NAMALWA (cell line): ENCODE measurements at regions not wholly inside any gene's neighbourhood (a gene's known extent, or its start where the extent isn't known, plus 50 kb on each side); places are given as distances from the start of the nearest gene placed in this dataset.
A peak's percentile ranks its signal among the peaks of the same experiment; 100 is the strongest.

Experiments used
- DNase-seq: peaks from one replicate; pipeline ENCODE4 v3.0.0-alpha.2; 2015; ENCODE audit warnings: low spot score

- DNase-seq: no peak
These were observed 330.0 kb downstream of the DDX10 start for GRCh38 chr11:108994887-108995286.

DNA sequence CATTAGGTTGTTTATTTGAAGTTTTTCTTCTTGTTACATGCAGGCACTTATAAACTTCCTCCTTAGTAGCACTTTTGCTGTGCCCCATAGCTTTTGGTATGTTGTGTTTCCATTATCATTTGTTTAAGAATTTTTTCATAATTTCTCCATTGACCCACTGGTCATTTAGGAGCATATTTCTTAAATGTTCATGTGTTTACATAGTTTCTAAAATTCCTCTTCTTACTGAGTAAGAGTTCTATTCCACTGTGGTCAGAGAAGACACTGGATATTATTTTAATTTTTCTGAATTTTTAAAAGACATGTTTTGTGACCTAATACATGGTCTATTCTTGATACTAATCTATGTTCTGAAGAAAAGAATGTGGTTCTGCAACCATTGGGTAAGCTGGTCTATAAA, 333.0 kb downstream of the DDX10 start:
- no peak for DNase-seq

DNA sequence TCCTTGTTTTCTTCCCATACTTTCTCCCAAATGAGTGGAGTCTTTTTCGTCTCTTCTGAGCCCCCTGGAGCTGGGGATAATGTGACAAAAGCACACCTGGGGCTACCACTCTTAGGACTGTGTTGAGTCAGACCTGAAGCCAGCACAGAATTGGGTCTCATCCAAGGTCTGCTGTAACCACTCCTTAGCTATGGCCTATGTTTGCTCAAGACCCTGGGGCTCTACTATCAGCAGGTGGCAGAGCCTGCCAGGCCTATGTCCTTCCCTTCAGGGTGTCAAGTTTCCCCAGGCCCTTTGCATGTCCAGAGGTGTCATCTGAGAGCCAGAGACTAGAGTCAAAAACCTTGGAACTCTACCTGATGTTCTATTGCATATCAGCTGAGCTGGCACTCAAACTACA, 335.7 kb downstream of the DDX10 start:
- DNase-seq: no peak

- DNase-seq: no peak
These were observed 336.7 kb downstream of the DDX10 start for GRCh38 chr11:109001585-109001984.

GRCh38 chr11:109012991-109013390, 348.1 kb downstream of the DDX10 start:
- no peak for DNase-seq

GRCh38 chr11:109015283-109015682, 350.4 kb downstream of the DDX10 start:
- DNase-seq: no peak

DNA sequence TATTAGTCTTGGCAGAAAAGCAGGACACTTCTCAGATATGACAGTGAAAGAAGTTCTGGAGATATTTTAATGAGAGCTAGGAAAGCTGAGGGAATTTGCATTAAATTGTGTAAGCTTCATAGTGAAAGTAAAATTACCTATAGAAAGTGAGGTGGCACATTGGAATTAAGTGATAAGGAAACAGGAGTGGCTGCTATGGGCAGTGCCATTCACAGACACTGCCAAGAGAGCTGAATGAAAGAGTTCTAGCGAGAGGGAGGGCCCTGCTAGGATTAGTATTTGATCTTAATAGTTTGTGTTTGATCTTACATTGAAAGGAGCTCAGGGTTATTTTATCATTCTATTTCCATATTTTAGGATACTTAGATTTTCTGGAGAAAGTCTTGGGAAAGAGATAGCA, 351.9 kb downstream of the DDX10 start:
- DNase-seq: no peak

DNA sequence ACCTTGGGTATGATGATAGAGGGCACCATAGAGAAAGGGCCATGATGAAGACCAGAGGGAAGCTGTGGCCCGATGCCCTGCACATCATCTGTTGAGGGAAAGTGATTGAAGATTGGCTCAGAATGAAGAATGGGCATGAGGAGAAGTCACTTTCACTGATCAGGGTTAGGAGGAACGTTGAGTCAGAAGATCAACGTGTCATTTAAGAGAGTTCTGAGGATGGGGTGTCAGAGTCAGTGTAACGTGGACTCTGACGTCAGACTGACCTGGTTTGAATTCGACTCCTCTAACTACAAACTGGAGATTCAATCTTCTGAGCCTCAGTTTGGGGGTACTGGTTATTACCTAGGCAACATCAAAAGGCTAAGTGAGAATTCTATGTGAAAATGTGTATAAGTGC, 352.6 kb downstream of the DDX10 start:
- no peak for DNase-seq

- no peak for DNase-seq
These were observed 353.8 kb downstream of the DDX10 start for GRCh38 chr11:109018639-109019038.

DNA sequence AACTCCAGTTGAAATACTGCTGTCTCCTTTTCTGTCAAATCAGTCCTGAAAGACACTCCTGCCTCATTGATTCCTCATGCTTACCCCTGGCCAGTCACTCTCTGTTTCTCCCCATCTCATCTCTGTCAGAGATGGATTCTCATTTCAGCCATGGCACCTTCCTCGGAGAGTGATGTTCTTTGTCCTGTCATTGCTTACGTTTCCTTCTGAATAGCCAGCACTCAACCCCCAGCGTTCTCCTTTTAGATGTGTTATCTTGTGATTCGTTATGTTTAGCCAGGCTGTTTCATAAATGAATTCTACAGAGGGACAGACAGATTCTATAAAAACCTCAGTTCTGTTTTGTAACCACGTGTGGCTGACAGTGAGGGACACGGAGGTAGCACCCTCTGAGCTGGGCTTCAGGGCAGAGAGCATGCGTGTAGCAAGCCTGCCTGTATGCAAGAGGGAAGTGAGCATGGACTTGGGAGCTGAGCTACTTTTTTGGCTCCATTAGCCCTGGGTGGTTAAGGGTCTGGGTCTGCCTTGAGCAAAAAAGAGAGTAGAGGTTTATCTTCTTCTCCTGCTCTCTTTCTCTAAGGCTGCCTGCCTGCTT, 354.6 kb downstream of the DDX10 start:
- no peak for DNase-seq

DNA sequence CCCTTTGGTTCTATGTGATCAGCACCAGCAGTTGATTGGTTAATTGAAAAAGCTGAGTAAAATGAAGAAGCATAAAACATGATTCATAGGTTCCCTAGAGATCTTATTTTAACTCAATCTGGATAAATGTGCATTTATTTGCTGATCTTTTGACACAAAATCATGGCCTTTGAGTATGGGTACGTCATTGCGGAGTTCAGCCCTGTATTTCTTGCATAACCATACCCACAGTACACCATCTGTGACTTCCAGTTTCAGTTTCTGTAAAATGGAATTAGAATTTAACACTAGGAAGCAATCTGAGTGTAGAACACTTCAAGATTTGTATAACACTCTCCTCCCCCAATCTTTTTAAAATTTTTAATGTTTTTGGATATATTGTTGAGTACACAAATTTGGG, 358.2 kb downstream of the DDX10 start:
- no peak for DNase-seq

DNA sequence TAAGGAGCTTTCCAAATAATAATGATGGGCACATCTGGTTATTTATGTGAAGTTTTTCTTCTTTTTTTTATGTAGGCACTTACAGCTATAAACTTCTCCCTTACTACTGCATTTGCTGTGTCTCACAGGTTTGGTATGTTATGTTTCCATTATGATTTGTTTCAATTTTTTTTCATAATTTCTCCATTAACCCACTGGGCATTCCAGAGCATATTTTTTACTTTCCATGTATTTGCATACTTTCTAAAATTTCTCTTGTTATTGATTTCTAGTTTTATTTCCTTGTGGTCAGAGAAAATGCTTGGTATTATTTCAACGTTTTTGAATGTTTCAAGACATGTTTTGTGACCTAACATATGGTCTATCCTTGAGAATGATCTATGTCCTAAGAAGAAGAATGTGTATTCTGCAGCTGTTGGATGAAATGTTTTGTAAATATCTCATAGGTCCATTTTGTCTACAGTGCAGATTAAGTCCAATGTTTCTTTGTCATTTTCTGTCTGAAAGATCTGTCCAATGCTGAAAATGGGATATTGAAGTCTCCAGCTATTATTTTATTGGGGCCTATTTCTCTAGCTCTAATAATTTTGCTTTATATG, 362.1 kb downstream of the DDX10 start:
- no peak for DNase-seq

DNA sequence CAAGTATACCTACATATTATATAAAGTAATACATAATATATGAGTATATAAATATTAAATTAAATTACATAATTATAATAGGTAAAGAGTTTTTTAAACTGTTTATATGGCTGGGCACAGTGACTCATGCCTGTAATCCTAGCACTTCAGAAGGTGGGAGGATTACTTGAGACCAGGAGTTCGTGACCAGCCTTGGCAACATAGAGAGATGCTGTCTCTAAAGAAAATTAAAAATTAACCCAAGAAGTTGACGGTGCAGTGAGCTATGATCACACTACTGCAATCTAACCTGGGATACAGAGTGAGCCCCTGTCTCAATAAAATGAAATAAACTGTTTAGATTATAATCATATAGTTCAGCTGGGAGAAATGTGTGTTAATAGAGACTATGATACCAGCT, 363.0 kb downstream of the DDX10 start:
- DNase-seq: no peak

DNA sequence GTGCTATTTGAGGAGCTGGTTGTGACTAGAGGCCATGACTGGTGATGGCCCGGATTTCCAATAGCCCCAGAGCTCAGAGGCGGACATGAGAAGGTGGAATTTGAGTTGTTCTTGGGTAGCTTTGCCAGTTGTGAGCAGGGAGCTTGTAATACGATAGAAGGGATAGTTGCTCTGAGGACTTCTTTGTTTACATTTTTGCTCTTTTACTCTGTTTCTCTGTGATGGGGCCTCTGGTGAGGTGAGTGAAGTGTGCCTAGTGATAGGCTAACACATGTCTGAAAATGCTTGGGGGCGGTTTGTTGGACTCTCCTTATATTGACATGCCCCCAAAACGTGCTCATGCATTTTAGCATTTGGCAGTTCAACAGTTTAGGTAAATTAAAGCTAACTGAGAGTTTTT, 365.1 kb downstream of the DDX10 start:
- no peak for DNase-seq

DNA sequence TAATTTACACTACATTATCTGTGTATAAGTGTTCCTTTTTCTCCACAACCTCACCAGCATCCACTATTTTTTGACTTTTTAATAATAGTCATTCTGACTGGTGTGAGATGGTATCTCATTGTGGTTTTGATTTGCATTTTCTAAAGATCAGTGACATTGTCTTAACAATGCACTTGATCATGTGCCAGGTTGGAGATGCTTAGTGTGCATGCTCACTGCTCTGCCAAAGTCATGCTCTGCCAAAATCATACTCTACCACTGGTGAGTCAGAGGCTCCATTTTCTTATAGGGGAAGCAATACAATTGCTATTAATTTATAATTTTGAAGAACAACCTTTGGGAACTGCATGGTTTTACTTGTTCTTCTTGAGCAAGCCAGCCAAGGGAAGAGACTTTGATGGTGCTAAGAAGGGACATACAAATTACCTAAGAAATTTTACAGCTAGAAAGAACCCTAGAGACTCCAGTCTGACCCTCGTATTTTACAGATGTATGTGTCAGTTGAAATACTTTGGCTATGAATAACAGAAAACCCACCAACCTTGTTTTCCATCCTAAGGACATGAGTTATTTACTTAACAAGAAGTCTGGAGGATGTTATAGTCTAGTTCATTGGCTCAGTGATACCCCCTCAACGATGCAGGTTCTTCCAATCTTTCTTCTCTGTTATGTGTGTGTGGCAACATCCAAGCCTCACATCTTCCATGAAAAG, 368.9 kb downstream of the DDX10 start:
- DNase-seq: no peak

- no peak for DNase-seq
These were observed 369.4 kb downstream of the DDX10 start for GRCh38 chr11:109034339-109034696.

DNA sequence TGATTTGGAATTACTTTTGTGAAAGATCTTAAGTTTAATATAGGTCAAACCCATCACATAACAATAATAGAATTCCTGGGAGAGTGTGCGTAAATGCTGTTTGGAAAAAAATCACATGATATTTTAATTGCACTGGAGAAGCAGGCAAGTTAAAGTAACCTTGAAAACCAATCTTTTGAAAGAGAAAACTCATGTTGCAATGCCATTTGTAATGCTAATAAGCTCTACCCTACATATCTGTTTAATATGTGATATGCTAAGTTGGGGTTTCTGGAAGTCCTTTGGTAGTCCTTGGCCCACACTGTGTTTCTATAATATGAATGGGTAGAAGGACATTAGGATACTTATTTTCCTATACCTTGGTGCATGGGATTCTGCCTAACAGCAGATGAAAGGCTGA, 370.4 kb downstream of the DDX10 start:
- DNase-seq: no peak

DNA sequence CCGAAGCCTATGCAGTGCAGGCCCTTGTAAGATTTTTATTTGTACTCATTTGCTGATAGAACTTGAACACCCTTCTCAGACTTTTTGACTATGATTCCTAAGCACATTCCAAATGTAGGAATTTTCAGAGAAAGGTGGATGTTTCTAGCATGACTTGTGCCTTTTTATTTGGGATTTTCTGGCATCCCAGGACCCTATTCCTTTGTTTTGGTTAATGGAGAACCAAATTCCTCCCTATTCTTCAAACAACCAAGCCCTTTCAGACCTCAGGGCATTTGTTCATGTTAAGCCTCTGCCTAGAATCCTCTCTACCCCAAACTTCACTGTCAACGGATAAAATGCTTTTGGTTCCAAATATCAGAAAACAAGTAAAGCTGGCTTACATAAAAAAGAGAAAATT, 371.1 kb downstream of the DDX10 start:
- DNase-seq: no peak

- DNase-seq: no peak
These were observed 373.2 kb downstream of the DDX10 start for GRCh38 chr11:109037856-109038780.

- no peak for DNase-seq
These were observed 374.7 kb downstream of the DDX10 start for GRCh38 chr11:109039611-109040010.

DNA sequence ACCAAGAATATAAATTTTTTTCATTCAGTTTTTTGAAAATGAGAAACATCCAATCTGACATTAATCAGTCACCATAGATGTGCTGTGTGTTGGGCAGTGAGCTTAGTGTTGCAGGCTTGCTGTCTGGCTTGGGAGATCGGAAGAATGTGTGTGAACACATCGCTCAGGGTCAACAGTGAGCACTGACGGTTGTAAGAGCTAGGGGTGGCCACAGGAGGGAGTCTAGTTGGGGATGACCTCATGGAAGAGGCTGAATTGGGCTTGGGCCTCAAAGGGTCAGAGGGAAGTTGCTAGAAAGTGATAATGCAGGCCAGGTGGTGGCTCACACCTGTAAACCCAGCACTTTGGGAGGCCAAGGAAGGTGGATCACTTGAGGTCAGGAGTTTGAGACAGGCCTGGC, 375.4 kb downstream of the DDX10 start:
- peak; percentile 7 for DNase-seq

DNA sequence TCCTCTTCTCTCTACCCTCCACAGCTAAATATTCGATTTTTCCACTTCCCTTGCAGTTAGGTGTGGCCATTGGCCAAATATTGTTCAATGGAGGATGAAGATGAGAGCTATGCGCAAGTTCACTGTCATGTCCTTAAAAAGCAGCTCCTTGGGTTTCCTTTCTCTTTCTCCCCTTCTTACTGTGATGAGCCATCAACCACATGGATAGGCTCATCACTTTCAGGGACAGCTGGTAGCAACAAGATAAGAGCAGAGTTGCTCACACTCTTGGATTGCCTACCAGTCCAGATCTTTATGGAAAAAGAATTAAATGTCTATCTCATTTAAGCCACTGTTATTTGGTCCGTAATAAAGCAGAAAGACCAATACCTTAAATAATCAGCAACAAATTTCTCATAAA, 377.0 kb downstream of the DDX10 start:
- no peak for DNase-seq

DNA sequence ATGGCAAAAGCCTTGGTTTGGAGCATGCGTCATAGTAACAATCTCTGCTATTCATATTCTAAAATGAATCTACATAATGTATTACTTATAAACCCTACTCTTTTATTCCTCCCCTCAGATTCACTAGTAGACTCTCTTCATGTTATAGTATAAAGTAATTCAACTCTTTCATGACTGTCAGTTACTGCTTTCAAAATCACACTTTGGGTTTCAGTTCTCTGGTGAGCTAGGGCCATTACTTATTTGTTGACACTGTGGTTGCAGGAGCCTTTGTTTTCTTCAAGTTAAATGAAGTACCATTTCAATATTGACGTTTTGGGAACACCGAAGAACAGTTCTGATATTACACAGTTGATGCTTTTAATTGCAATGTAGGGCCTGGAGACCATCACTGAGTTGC, 378.4 kb downstream of the DDX10 start:
- no peak for DNase-seq
